ENCODE measurements at regions not wholly inside any gene's neighbourhood (a gene's known extent, or its start where the extent isn't known, plus 50 kb on each side); places are given as distances from the start of the nearest gene placed in this dataset.

GRCh38 chr14:51507906-51508511 lies 143.7 kb upstream of the FRMD6 start:
- TF ChIP-seq EZH2 (IDR thresholded peaks at IDR 0.05; ENCODE audit: low read depth, low read length, severe bottlenecking), result no peak
- no peak for TF ChIP-seq MAX (IDR thresholded peaks at IDR 0.05)
- TF ChIP-seq POLR2AphosphoS5 (IDR thresholded peaks at IDR 0.05; ENCODE audit: low read depth, low read length), result no peak
- TF ChIP-seq CTCF (IDR thresholded peaks at IDR 0.05; ENCODE audit: control extremely low read depth in 1 of 3, insufficient read depth in 1 of 3, low read depth in 1 of 3, low read length in 3 of 3), result no peak
- TF ChIP-seq NRF1 (IDR thresholded peaks at IDR 0.05; ENCODE audit: low read depth, low read length), result no peak
- no peak for TF ChIP-seq TAF1 (IDR thresholded peaks at IDR 0.05; ENCODE audit: low read depth, low read length)
- TF ChIP-seq BRCA1 (IDR thresholded peaks at IDR 0.05; ENCODE audit: low read depth, low read length), result no peak
- TF ChIP-seq RXRA (IDR thresholded peaks at IDR 0.05; ENCODE audit: insufficient read depth, low read depth, low read length), result no peak
- no peak for TF ChIP-seq FOSL1 (IDR thresholded peaks at IDR 0.05; ENCODE audit: insufficient read depth, low read depth, low read length)
- TF ChIP-seq MAFK (IDR thresholded peaks at IDR 0.05; ENCODE audit: low read depth, low read length), result no peak
- no peak for TF ChIP-seq CHD2 (IDR thresholded peaks at IDR 0.05; ENCODE audit: low read length)
- TF ChIP-seq EGR1 (IDR thresholded peaks at IDR 0.05; ENCODE audit: borderline replicate concordance, low read depth, low read length), result no peak
- no peak for TF ChIP-seq RFX5 (IDR thresholded peaks at IDR 0.05; ENCODE audit: borderline replicate concordance, low read depth, low read length)
- no peak for TF ChIP-seq YY1 (IDR thresholded peaks at IDR 0.05; ENCODE audit: low read depth, low read length)

Measured in H1 (cell line).